Fibroblast of lung (primary cell): ENCODE measurements at regions not wholly inside any gene's neighbourhood (a gene's known extent, or its start where the extent isn't known, plus 50 kb on each side); places are given as distances from the start of the nearest gene placed in this dataset.

Source experiments
- EZH2 ChIP-seq: IDR thresholded peaks from 2 replicates; pipeline ENCODE4 v1.5.1; 2012; ENCODE audit warnings: low read length, control low read depth, mild to moderate bottlenecking; ENCODE audit errors: missing control alignments
- TF ChIP-seq, protein P1 (sequence below), 2 donors: IDR thresholded peaks in 1 of 2; conservative IDR thresholded peaks in 1 of 2; 1 replicate in 1 of 2; 2 replicates in 1 of 2; pipeline ENCODE4 v1.5.1; 2011 to 2012; ENCODE audit warnings: low read length in 2 of 2, control low read depth in 1 of 2, inconsistent platforms in 1 of 2, low read depth in 1 of 2, mild to moderate bottlenecking in 1 of 2

DNA sequence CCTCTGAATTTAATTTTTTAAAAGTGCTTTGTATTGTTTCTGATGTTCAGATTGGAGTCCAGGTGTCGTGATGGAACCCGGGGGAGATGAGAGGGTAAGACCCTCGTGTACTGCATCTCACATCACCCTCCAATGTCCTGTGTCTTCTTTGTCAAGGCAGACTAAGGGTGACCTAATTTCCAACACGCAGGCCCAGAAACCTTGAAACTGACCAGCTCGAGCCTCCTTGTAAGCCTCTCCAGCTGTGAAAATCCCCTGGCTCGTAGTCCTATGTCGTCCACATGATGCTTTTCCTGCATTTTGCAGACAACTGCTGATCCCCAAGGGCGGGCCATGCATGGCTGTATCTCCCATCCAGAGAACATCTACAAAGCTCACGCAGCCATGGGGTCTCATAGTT, 220.2 kb downstream of the ARHGAP12 start:
- TF ChIP-seq, protein P1, sequence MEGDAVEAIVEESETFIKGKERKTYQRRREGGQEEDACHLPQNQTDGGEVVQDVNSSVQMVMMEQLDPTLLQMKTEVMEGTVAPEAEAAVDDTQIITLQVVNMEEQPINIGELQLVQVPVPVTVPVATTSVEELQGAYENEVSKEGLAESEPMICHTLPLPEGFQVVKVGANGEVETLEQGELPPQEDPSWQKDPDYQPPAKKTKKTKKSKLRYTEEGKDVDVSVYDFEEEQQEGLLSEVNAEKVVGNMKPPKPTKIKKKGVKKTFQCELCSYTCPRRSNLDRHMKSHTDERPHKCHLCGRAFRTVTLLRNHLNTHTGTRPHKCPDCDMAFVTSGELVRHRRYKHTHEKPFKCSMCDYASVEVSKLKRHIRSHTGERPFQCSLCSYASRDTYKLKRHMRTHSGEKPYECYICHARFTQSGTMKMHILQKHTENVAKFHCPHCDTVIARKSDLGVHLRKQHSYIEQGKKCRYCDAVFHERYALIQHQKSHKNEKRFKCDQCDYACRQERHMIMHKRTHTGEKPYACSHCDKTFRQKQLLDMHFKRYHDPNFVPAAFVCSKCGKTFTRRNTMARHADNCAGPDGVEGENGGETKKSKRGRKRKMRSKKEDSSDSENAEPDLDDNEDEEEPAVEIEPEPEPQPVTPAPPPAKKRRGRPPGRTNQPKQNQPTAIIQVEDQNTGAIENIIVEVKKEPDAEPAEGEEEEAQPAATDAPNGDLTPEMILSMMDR (conservative IDR thresholded peaks at IDR 0.05 in 1 of 2, IDR thresholded peaks at IDR 0.05 in 1 of 2; ENCODE audit: low read depth in 1 of 2, low read length in 2 of 2), result no peak
- no peak for TF ChIP-seq EZH2
